ENCODE measurements at regions not wholly inside any gene's neighbourhood (a gene's known extent, or its start where the extent isn't known, plus 50 kb on each side); places are given as distances from the start of the nearest gene placed in this dataset.

DNA sequence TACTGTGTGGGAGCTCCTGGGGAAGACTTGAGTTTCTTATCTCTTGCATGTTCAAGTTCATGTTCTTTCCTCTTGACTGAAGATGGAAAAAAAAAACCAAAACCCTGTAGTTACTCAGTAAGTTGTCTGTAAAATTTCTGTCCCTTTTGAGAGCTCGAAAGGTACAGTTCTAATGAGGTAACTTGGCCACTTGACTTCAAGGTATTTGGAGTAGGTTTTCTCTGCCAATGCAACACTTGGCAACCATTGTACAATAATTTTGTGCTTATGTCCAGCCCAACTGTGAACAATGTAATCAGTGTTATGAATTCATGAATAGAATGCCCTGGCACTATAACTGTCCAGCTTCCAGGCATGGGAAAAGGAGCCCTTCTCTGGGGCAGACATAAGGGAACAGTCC is 111.0 kb downstream of the LIPG start:
- Histone ChIP-seq H3K4me1 (ENCODE audit: control insufficient read depth in 4 of 4, insufficient read depth in 4 of 4, low read length in 3 of 4) (no peaks in the 10 kb centered on the region), H3K9me3 (ENCODE audit: control insufficient read depth in 4 of 4, low read length in 3 of 4) (no peaks in the 10 kb centered on the region), H3K9ac (ENCODE audit: low read depth in 1 of 2, low read length in 2 of 2) (no peak overlapping the region), H3K27ac (ENCODE audit: low read depth in 1 of 2, low read length in 2 of 2) (no peak overlapping the region), H3K36me3 (ENCODE audit: control insufficient read depth in 4 of 4, insufficient read depth in 3 of 4, low read depth in 1 of 4, low read length in 3 of 4) (no peaks in the 10 kb centered on the region), H3K27me3 (ENCODE audit: control insufficient read depth in 4 of 4, insufficient read depth in 4 of 4, low read length in 3 of 4) (no peaks in the 10 kb centered on the region), H3K4me3 (ENCODE audit: low read depth in 1 of 3, low read length in 3 of 3) (no peak overlapping the region)
- WGBS: 90% methylated on average over 1 of the region's 1 CpG
- no peak for DNase-seq (ENCODE audit: low spot score)
- no peak for TF ChIP-seq REST (IDR thresholded peaks at IDR 0.05)
- TF ChIP-seq RAD21 (IDR thresholded peaks at IDR 0.05): no peak
- TF ChIP-seq FOXA1 (IDR thresholded peaks at IDR 0.05): no peak
- no peak for TF ChIP-seq SP1 (IDR thresholded peaks at IDR 0.05)
- no peak for TF ChIP-seq RXRA (IDR thresholded peaks at IDR 0.05)
- no peak for TF ChIP-seq HNF4A (conservative IDR thresholded peaks at IDR 0.05)
- TF ChIP-seq GABPA (IDR thresholded peaks at IDR 0.05 in 1 of 2, conservative IDR thresholded peaks at IDR 0.05 in 1 of 2): no peak
- no peak for TF ChIP-seq YY1 (IDR thresholded peaks at IDR 0.05)
- TF ChIP-seq, protein P1, sequence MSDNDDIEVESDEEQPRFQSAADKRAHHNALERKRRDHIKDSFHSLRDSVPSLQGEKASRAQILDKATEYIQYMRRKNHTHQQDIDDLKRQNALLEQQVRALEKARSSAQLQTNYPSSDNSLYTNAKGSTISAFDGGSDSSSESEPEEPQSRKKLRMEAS (IDR thresholded peaks at IDR 0.05): no peak
- TF ChIP-seq CTCF (IDR thresholded peaks at IDR 0.05; ENCODE audit: low read depth, low read length, missing input control): no peak
- no peak for TF ChIP-seq HNF4G (IDR thresholded peaks at IDR 0.05)

GRCh38 chr18:49669403-49669802 is 107.5 kb downstream of the LIPG start:
- no peak for DNase-seq (ENCODE audit: low spot score)
- 95% methylated on average over 5 of the region's 5 CpGs for WGBS

More at GRCh38 chr18:49669403-49669802, 107.5 kb downstream of the LIPG start:
- Histone ChIP-seq H3K4me1 (ENCODE audit: control insufficient read depth in 4 of 4, insufficient read depth in 4 of 4, low read length in 3 of 4) (no peaks in the 10 kb centered on the region), H3K36me3 (ENCODE audit: control insufficient read depth in 4 of 4, insufficient read depth in 3 of 4, low read depth in 1 of 4, low read length in 3 of 4) (no peaks in the 10 kb centered on the region), H3K9me3 (ENCODE audit: control insufficient read depth in 4 of 4, low read length in 3 of 4) (no peaks in the 10 kb centered on the region), H3K4me3 (ENCODE audit: low read depth in 1 of 3, low read length in 3 of 3) (no peak overlapping the region), H3K27me3 (ENCODE audit: control insufficient read depth in 4 of 4, insufficient read depth in 4 of 4, low read length in 3 of 4) (no peaks in the 10 kb centered on the region), H3K27ac (ENCODE audit: low read depth in 1 of 2, low read length in 2 of 2) (no peak overlapping the region), H3K9ac (ENCODE audit: low read depth in 1 of 2, low read length in 2 of 2) (no peak overlapping the region)
- no peak for TF ChIP-seq REST (IDR thresholded peaks at IDR 0.05)
- no peak for TF ChIP-seq TAF1 (conservative IDR thresholded peaks at IDR 0.05)
- TF ChIP-seq EGR1 (IDR thresholded peaks at IDR 0.05; ENCODE audit: low read depth in 2 of 2): no peak
- TF ChIP-seq, protein P1 (IDR thresholded peaks at IDR 0.05): no peak
- TF ChIP-seq HNF4G (IDR thresholded peaks at IDR 0.05): no peak
